Lung (tissue), 9 donors: ENCODE measurements at regions not wholly inside any gene's neighbourhood (a gene's known extent, or its start where the extent isn't known, plus 50 kb on each side); places are given as distances from the start of the nearest gene placed in this dataset.
"Not testable (repeated sequence)": the region's sequence is repeated elsewhere in the genome, so short reads cannot be mapped to it uniquely, and the experiment has no call there.

Experiments used
- ATAC-seq: fragments of 200-7000 bp; cut with Tn5 transposase; one replicate; pipeline ENCODE4 v1.9.1; 2020; ENCODE audit warnings: moderate number of reproducible peaks; ENCODE audit not compliant: insufficient read depth, low FRiP score
- DNase-seq, 3 donors: peaks; one replicate each; pipeline ENCODE4 v3.0.0-alpha.2; 2013 to 2017
- H3K27ac ChIP-seq, 2 donors: one replicate each; pipeline ENCODE4 v1.5.1; 2013; ENCODE audit warnings: mild to moderate bottlenecking in 2 of 2, moderate library complexity in 2 of 2, control low read depth in 1 of 2, inconsistent platforms in 1 of 2, low read depth in 1 of 2, low read length in 1 of 2
- H3K27me3 ChIP-seq, 3 donors: one replicate each; pipeline ENCODE4 v1.5.1; 2013; ENCODE audit warnings: low read length in 2 of 3; ENCODE audit not compliant: control insufficient read depth in 3 of 3, insufficient read depth in 3 of 3
- H3K36me3 ChIP-seq, 4 donors: one replicate each; pipeline ENCODE4 v1.5.1; 2013; ENCODE audit warnings: low read length in 4 of 4, mild to moderate bottlenecking in 1 of 4, moderate library complexity in 1 of 4; ENCODE audit not compliant: control insufficient read depth in 4 of 4, insufficient read depth in 4 of 4
- H3K4me1 ChIP-seq, 5 donors: one replicate each; pipeline ENCODE4 v1.5.1; 2013; ENCODE audit warnings: low read length in 5 of 5, mild to moderate bottlenecking in 2 of 5, moderate library complexity in 1 of 5; ENCODE audit not compliant: control insufficient read depth in 5 of 5, insufficient read depth in 5 of 5
- H3K4me3 ChIP-seq: one replicate; pipeline ENCODE4 v1.5.1; 2013; ENCODE audit warnings: mild to moderate bottlenecking, control low read depth, moderate library complexity
- H3K9ac ChIP-seq, 2 donors: one replicate each; pipeline ENCODE4 v1.5.1; 2013; ENCODE audit warnings: low read length in 2 of 2, control low read depth in 1 of 2; ENCODE audit not compliant: insufficient read depth in 1 of 2
- H3K9me3 ChIP-seq, 4 donors: one replicate each; pipeline ENCODE4 v1.5.1; 2013; ENCODE audit warnings: low read length in 3 of 4, mild to moderate bottlenecking in 1 of 4, moderate library complexity in 1 of 4; ENCODE audit not compliant: control insufficient read depth in 4 of 4, insufficient read depth in 3 of 4
- WGBS, 2 donors: extraction: QIAGEN DNeasy Blood & Tissue Kit; methylation state at CpG; one replicate each; pipeline ENCODE4 v1.1.7; 2013; 5-methylcytosine and 5-hydroxymethylcytosine counted together
- donor health status: Bipolar disorder and iron deficiency.
- donor health status: healthy.
- donor health status: DM: yes; HTN: yes; CAD: no.

- DNase-seq, H3K4me1 ChIP-seq: not testable (repeated sequence)
Observed at GRCh38 chr17:30669217-30669649, 155.3 kb downstream of the CRLF3 start.

GRCh38 chr17:30668360-30669181, 155.9 kb downstream of the CRLF3 start:
- not testable (repeated sequence) for H3K36me3 ChIP-seq, H3K9me3 ChIP-seq, H3K27me3 ChIP-seq, H3K9ac ChIP-seq, H3K4me1 ChIP-seq, H3K27ac ChIP-seq, H3K4me3 ChIP-seq
- 18 to 28% methylated on average over 9 to 13 of the region's 31 CpGs for WGBS, 2 donors
- DNase-seq (peak; percentile 20 to 34 (median 25)), ATAC-seq (peak; percentile 9)

More at GRCh38 chr17:30669217-30669649, 155.3 kb downstream of the CRLF3 start:
- WGBS, 2 donors, result 61 to 67% methylated on average over 8 to 9 of the region's 9 CpGs
- not testable (repeated sequence) for H3K36me3 ChIP-seq, H3K4me3 ChIP-seq, H3K27me3 ChIP-seq, H3K9ac ChIP-seq, H3K27ac ChIP-seq, H3K9me3 ChIP-seq, ATAC-seq

GRCh38 chr17:30667657-30668359, 156.7 kb downstream of the CRLF3 start:
- not testable (repeated sequence) for H3K36me3 ChIP-seq, H3K27ac ChIP-seq, H3K9ac ChIP-seq, H3K4me1 ChIP-seq, H3K4me3 ChIP-seq, H3K27me3 ChIP-seq, H3K9me3 ChIP-seq
- 3% methylated on average over 27 of the region's 37 CpGs; no CpG with 5 or more reads in 1 of the 2 donors for WGBS, 2 donors
- peak; percentile 68 for ATAC-seq
- DNase-seq, result peak; percentile 84 to 94 (median 94)

GRCh38 chr17:30666838-30667656, 157.4 kb downstream of the CRLF3 start:
- not testable (repeated sequence) for ATAC-seq, H3K27ac ChIP-seq, H3K36me3 ChIP-seq, H3K9me3 ChIP-seq, H3K9ac ChIP-seq, H3K4me1 ChIP-seq, H3K4me3 ChIP-seq, H3K27me3 ChIP-seq
- 32 to 41% methylated on average over 11 to 23 of the region's 23 CpGs for WGBS, 2 donors
- DNase-seq, result peak; percentile 12 to 28 (median 20)

- not testable (repeated sequence) for H3K36me3 ChIP-seq, H3K9ac ChIP-seq, H3K4me1 ChIP-seq, H3K9me3 ChIP-seq, H3K4me3 ChIP-seq, ATAC-seq, H3K27me3 ChIP-seq, H3K27ac ChIP-seq
- peak in 1 of 3 donors; percentile 13 for DNase-seq
- 29 to 35% methylated on average over 12 of the region's 12 CpGs for WGBS, 2 donors
Observed at GRCh38 chr17:30663727-30664455, 160.6 kb downstream of the CRLF3 start.

- not testable (repeated sequence) for ATAC-seq, H3K36me3 ChIP-seq, H3K27me3 ChIP-seq, H3K4me3 ChIP-seq, H3K4me1 ChIP-seq, DNase-seq, H3K9me3 ChIP-seq, H3K27ac ChIP-seq, H3K9ac ChIP-seq
- 98 to 100% methylated on average over 2 to 3 of the region's 4 CpGs for WGBS, 2 donors
Observed at GRCh38 chr17:30657148-30657547, 167.3 kb downstream of the CRLF3 start.

- H3K36me3 ChIP-seq, ATAC-seq, H3K27ac ChIP-seq, DNase-seq, H3K4me1 ChIP-seq, H3K9ac ChIP-seq, H3K4me3 ChIP-seq, H3K9me3 ChIP-seq, H3K27me3 ChIP-seq: not testable (repeated sequence)
- WGBS, 2 donors, result 79 to 86% methylated on average over 1 of the region's 1 CpG
Observed at GRCh38 chr17:30653038-30653437, 171.5 kb downstream of the CRLF3 start.
